NCI-H2107 treated with DMSO at 0.1 percent for 48 hours (cell line): ENCODE measurements at regions not wholly inside any gene's neighbourhood (a gene's known extent, or its start where the extent isn't known, plus 50 kb on each side); places are given as distances from the start of the nearest gene placed in this dataset.
"Not testable (repeated sequence)": the region's sequence is repeated elsewhere in the genome, so short reads cannot be mapped to it uniquely, and the experiment has no call there.

Experiments
- DNase-seq: peaks from one replicate; lab custom pipeline; 2025; ENCODE audit not compliant: unreplicated experiment; lab: John Stamatoyannopoulos, UW

DNA sequence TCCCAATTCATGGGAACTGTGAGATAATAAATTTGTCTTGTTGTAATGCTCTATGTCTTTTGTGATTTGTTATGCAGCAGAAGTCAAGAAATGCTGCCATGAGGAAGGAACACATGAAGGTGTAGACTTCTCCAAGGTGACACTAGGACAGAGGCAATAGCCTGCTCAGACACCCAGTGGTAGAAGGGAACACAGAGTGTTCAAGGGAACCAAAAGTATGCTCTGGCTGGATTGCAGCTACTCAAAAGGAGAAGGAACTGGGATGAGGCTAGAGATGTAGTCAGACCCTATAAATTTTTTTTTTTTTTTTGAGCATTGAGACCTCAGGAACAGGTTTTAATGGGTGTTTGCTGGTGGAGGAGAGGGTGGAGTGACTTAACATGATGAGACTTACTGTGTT, 232.5 kb downstream of the PARP8 start:
- DNase-seq = no peak

DNA sequence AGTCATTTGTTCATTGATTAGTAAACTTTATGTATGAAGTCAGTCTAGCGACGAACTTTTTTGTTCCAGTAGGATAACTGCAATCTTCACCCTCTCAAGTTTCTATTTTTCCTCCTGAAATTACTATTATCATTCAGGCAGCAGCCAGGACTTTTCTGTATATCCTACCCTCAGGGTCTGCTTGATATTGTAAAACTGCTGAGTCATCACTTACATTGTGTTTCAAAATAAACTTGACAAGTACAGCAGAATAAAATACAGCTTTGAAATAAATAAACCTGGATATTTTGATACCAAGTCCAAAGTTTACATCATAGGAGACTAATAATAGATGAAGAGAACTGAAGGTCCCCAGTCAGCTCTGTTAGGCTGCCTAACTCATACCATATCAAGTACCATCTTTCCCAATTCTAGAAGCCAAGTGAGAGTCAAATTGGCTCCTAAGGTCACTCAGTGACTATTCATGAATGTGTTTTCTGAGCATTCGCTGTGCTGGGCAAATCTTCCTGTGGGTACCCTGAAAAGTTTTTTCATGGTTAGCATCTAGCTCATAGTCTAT, 234.6 kb downstream of the PARP8 start:
- DNase-seq = no peak

DNA sequence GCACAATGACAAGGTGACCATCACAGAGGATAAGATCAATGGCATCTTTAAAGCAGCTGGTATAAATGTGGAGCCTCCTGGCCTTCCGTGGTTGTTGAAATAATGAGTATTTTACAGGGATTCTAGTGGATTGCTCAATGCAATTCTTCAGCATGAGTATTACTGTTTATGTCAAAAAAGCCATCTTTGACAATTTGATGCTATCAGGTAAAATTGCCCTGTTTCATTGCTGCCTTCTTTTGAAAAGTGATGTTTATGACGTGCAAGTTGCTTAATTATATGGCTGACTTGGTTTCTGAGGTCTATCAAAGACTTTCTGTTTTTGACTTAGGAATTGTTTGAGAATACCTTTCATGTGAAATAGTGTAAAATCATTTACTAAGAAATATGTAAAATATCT, 237.2 kb downstream of the PARP8 start:
- DNase-seq = no peak

DNA sequence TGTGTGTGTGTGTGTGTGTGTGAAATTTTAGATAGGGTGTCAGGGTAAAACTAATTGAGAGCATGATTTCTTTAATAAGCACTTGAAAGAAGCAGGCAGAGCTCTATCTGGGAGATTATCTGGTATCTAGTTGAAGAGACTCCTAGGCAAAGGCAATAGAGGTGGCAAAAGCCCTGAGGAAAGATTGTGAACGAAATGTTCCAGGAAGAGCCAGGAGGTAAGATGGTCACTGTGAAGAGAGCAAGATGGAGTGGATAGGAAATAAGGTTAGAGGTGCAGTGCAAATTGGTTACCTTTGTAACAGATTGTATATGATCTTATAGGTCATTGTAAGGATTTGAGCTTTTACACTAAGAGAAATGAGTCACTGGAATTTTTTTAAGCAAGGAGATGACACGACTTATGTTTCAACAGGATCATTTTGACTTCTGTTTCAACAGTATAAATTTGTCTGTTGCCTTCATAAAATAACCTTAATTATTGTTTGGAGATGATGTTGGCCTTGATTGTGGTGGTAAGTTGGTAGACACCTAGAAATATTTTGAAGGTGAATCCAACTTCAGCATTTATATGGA, 239.6 kb downstream of the PARP8 start:
- no peak for DNase-seq

DNA sequence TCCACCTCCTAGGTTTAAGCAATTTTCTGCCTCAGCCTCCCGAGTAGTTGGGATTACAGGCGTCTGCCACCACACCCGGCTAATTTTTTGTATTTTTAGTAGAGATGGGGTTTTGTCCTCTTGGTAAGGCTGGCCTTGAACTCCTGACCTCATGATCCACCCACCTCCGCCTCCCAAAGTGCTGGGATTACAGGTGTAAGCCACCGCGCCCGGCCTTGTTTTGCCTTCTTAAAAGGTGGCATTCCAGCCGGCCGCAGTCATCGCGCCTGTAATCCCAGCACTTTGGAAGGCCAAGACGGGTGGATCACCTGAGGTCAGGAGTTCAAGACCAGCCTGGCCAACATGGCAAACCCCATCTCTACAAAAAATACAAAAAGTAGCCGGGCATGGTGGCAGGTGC, 253.7 kb downstream of the PARP8 start:
- DNase-seq = not testable (repeated sequence)

DNA sequence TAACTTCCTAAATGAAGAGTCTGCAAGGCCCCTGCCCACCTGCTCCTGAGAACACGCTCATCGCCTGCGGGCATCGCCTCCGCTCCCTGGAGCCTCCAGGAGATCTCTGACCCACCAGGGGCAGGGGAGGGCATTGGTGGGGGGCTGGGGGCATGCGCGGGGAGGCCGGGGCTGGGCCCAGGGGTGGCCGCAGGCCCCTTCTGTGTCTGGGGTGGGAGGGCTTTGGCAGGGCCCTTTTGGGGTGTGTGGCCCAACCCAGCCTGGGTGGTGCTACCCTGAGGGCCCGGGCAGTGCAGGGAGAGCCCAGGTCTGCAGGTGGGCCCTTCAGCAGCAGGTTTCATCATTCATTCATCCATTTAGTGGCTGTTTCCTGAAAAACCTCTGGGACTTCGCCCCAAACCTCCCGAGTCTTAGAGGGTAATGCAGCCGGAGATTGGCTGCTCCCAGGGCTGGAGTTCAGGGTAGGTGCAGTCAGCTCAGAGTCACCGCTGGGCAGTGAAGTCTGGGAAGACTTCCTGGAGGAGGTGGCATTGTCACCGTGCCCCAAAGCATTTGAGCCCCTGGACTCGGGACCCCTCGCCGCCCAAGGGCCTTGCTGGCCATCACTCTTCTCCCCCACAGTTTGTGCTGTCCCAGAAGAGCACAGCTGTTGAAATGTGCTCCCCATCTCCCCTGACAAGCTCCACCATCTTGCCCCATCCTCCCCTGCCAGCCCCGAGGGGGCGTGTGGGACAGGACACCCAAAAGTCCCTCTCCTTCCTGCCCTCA, 255.1 kb downstream of the PARP8 start:
- no peak for DNase-seq

DNA sequence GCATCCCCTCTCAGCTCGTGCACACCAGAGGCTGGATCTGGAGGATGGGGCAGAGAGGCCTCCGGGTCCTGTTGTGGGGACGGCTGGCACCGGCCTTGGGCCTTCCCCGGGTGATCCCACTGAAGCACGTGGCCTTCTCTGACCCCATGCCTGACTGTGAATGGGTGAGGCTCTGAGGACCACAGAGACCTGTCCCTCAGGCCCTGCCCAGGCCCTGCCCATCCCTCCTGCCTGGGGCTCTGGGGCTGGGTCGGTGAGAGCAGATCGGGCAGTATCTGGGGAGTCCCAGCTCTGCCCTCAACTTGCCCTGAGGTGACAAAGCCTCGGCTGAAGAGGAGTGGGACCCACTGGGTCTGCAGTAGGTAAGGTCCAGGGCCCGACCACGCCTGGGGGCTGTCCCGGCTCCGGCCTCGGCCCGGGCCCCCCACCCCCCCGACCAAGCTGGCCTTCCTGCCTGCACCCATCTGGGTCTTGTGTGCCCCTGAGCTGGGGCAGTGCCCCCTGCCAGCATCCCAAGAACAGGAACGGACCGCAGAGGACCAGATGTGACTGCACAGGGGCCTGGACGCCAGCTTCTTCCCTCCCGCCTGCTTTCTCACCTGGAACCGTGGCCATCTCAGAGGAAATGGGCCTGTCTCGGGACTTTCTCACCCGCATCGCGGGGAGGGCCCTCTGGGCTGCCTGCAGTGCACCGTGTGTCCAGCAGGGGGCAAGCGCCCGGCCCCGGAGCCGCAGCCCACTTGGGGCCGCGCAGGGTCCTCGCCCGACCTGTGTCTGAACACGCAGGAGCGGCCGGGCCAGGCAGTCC, 255.9 kb downstream of the PARP8 start:
- DNase-seq = not testable (repeated sequence)

DNA sequence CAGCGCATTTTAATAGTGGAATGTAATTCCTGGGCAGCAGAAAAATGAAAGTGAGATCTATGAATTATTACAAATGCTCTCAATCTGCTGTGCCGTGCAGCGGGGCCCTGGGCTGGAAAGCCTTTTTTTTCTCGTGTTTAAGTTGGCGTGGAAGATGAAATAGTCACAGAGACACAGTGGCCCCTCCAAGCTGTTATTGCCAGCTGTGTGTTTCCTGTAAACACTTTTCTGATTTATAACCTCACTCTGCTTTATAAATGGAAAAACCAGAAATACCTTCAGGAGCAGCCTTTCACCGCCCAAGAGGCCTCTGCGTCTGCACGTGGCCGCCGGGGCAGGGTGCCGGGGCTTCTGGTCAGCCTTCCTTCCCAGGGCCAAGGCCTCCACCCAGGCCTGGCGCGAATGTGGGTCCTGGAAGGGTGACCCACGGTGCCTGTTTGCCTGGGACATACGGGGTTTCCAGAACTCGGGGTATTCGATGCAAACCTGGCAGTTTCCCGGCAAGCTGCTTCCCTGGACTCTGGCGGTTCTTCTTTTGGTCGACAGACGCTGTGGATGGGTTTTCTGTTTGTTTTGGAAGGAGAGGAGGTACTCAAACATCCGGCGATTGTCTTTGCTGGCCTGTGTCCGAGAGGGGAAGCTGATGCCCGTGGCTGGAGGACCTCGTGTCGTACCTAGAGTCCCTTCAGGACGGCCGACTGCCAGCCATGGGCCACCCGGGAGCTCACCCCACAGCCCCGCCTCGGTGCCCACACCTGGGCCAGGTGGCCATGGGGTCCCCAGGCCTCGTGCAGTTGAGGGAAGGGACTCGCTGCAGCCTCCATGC, 256.7 kb downstream of the PARP8 start:
- no peak for DNase-seq

DNA sequence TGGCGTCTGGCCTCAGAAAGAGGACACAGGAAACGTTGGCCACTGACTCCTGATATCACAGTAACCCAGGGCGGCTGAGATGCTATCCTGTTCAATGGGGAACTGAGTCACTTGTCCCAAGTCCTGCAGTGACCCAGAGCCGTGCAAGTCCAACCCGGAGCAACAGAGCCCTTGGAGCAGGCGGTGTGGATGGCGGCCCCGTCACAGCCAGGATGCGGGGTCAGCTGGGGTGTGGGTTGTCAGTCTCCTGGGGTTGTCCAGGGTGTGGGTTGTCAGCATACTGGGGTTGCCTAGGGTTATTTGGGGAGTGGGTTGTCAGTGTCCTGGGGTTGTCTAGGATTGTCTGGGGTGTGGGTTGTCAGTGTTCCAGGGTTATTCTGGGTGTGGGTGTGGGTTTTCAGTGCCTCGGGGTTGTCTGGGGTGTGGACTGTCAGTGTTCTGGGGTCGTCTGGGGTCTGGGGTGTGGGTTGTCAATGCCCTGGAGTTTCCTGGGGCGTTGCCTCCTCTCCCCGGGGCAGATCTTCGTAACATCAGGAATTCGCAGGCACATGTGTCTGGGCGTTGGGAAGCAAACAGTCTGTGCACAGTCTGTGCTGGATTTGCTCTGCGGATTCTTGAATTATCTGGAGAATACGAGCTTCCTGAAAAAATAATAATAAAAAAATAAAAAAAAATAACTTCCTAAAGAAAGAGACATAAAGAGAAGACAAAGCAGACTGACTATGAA, 257.5 kb downstream of the PARP8 start:
- DNase-seq = no peak

DNA sequence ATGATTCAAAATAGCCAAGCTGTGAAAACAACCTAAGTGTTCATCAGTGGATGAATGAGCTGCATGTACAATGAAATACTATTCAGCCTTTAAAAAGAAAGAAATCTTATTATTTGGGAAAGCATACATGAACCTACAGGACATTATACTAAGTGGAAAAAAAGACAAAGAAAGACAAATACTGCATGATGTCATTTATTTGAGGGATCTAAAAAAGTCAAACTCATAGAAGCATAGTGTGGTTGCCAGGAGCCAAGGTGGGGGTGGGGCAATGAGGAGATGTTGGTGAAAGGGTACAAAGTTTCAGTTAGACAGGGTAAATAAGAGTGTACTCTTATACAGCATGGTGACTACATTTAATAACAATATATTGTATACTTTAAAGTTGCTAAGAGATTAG, 261.5 kb downstream of the PARP8 start:
- DNase-seq = no peak

DNA sequence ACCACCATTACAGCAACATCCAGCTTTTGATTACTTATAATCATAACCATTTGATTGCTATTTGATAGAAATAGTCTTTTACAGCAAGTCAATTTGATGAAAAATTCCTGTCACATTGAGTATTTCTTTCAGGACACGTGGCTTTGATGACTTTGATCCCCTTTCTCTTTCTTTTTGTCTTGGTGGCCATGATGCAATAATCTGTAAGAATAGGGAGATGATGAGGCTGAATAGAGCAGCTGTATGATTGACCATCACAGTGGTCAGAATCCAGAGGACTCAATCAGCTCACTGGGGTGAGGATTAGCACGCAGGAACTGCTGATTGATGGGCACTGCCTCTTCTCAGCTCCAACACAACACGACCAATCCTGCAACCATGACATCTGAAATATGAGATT, 262.7 kb downstream of the PARP8 start:
- DNase-seq = no peak

DNA sequence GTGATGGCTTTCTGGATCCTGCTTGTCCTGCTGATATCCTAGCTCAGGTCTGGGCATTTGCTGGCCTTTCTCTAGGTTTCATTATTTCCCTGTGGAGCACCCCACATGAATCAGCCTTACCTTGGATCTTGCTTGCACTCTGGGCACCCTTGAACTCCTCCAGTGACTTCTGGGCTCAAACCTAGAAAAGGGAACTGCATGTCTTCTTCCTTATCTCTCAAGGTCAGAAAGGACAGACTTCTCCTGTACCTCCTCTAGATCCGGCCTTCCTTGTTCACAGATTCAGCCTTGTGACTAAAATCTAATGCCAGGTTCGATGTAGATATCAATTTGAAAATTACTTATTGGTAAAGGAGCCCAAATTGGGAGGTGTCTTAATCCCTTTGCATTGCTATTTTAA, 267.9 kb downstream of the PARP8 start:
- no peak for DNase-seq

DNA sequence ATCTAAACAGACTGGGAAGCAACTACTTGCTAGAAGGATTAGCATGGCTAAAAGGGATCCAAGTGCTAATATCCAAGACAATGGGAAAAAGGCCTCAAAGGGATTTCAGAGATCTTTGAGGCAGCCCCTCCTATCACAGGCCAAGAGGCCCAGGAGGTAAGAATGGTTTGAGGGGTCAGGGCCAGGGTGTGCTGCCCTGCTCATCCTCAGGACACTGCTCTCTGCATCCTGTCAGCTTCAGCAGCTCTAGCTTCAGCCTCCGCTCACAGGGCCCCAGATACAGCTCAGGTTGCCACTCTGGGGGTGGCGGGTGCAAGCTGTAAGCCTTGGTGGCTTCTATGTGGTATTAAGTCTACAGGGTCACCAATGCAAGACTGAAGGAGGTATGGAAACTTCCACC, 278.7 kb downstream of the PARP8 start:
- DNase-seq = no peak

DNA sequence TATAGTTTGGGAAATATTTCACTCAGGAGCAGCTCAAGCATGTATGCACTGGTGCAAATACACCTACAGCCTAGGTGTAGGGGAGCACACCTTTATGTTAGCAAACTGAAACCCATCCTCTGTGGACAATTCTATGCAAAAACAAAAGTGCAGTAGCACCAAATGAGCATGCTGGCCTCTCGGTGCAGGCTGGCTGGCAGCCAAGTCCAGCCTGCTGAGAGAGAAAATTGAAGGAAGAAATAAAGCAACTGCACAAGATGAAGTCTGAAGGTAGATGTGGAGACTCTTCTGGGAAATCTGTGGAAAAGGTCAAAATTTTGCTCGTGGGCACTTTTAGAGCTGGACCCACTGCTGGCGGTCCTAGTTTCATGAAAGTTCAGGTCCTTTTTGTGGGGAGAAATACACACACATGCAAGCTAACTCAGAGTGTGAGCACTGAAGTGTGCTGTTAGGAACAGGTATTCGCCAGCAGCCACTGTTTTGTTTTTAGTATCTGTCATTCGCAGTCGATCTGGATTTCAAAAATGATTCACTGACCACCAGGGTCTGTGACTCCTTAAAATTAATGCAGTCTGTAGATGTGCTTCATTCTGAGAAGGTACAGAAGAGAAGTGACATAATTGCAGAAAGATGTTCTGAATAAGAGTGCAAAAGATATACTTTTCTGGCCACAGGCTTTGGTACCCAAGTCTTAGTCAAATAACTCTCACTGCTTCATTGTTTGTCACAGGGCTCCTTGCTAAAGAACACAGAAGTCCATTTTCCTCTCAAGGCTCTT, 281.7 kb downstream of the PARP8 start:
- DNase-seq = no peak

DNA sequence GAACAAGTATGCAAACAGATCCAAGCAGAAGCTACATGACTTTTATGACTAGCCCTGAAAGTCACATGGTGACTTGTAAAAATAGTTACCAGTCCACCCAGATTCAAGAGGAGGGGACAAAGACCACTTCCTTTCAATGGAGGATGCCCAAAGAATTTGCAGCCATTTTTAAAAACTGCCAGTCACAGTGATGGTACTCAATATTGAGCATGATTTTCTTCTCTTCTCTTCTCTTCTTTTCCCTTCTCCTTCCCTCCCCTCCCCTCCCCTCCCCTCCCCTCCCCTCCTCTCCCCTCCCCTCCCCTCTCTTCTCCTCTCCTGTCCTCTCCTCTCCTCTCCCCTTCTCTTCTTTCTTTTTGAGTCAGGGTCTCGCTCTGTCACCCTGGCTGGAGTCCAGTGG, 286.9 kb downstream of the PARP8 start:
- no peak for DNase-seq

DNA sequence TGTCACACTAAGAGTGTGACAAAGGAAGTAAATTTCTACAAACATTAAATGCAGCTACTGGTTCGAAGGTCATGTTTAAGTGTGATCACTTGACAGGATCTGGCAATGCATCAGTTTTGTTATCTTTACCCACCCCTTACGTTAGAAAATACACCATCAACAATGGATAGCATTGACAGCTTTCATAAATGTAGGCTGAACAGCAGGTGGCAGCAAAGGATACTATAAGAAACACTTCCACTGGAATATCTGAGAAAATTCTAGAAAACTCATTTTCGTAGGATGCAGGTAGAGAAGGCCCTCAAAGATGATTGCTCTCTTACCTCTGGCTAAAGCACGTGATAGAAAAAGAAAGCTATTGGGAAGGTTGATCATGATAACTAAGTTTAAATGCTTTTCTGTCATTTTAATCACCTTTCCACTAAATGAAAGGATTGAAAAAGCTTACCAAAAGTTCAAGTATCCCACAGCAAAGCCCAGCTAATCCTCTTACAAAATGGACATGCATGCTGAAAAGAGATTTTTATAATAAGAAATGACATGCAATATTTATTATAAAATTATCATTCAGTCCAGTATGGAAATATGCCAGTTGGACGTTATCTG, 292.5 kb downstream of the PARP8 start:
- peak; percentile 17 for DNase-seq

DNA sequence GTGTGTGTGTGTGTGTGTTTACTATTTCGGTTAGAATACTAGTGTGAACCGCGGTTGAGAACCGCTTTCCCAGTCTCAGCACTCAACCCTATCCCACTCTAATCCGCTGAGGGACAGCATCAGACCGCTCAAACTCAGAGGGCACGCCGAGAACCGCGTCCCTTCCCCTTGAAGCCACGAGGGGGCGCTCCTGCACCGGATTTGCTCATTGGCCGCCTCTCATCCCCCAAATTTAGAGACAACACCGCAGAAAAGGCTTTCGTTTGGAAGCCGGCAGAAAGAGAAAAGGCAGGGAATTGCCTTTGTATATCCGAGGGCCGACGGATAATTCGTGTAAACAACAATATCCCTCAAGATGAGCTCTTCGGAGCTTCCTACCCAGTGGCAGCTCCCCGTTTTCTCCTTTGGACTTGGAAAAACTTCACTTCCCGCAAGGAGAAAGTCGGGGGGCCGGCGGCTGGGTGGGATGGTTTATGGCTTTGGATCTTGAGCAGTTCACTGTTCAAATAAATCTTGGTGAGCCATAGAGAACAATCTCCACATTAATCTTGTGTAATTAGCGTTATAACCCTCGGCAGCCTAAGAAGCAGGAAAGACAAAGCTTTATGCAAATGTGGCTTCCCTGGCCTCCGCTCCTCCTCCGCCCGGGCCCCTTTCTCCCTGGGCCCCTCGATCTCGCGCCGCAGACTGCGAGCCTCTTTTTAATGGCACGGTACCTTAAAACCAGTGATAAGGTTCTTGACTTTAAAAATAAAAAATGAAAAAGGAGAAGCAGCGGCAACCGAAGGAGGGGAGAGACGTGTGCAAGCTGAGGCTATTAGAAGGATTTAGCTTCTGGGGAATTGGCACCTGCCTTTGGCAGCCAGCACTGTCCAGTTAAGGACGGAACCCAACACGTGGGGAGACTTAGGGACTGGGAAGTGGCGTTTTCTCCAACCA, 296.8 kb downstream of the PARP8 start:
- peak; percentile 83 for DNase-seq
